HCT116 (cell line): ENCODE measurements at regions not wholly inside any gene's neighbourhood (a gene's known extent, or its start where the extent isn't known, plus 50 kb on each side); places are given as distances from the start of the nearest gene placed in this dataset.

Experiments used
- EZH2 ChIP-seq: fragments of 200-600 bp; sonication (generic); IDR thresholded peaks from 2 replicates; pipeline ENCODE4 v1.6.1; 2017; ENCODE audit warnings: antibody characterized with exemption, mixed run types
- EZH2phosphoT487 ChIP-seq: fragments of 200-600 bp; IDR thresholded peaks from 2 replicates; pipeline ENCODE4 v1.6.1; 2018; ENCODE audit warnings: antibody characterized with exemption, borderline replicate concordance
- FOSL1 ChIP-seq: IDR thresholded peaks from 2 replicates; pipeline ENCODE4 v1.6.1; 2012; ENCODE audit warnings: low read depth
- JUND ChIP-seq: IDR thresholded peaks from 2 replicates; pipeline ENCODE4 v1.6.1; 2012
- POLR2A ChIP-seq: IDR thresholded peaks from 2 replicates; pipeline ENCODE4 v1.7.0; 2011; ENCODE audit warnings: borderline replicate concordance; ENCODE audit not compliant: insufficient read depth, insufficient read length; ENCODE audit errors: extremely low read depth
- POLR2AphosphoS5 ChIP-seq: IDR thresholded peaks from 2 replicates; pipeline ENCODE4 v1.6.1; 2011; ENCODE audit warnings: mild to moderate bottlenecking, low read depth, low read length, moderate library complexity
- SIN3A ChIP-seq: IDR thresholded peaks from 2 replicates; pipeline ENCODE4 v1.6.1; 2012; ENCODE audit warnings: low read depth
- SP1 ChIP-seq: IDR thresholded peaks from 2 replicates; pipeline ENCODE4 v1.6.1; 2012; ENCODE audit warnings: low read depth
- ZFX ChIP-seq: fragments of 450-650 bp; IDR thresholded peaks from 2 replicates; pipeline ENCODE4 v1.6.1; 2017
- ZNF274 ChIP-seq: fragments of 200-500 bp; sonication (Bioruptor generic); IDR thresholded peaks from 2 replicates; pipeline ENCODE4 v1.6.1; 2014; ENCODE audit warnings: mild to moderate bottlenecking, low read depth, low read length, inconsistent platforms
- TF ChIP-seq, protein P1 (sequence below): IDR thresholded peaks from 2 replicates; pipeline ENCODE4 v1.6.1; 2012; ENCODE audit warnings: low read depth
- TF ChIP-seq, protein P2 (sequence below), 3 experiments: fragments of 200-600 bp in 1 of 3; sonication (generic) in 1 of 3; IDR thresholded peaks in 2 of 3; conservative IDR thresholded peaks in 1 of 3; 2 replicates each; pipeline ENCODE4 v1.5.1; 2012 to 2017; ENCODE audit warnings: low read depth in 2 of 3, low read length in 2 of 3, antibody characterized with exemption in 1 of 3, borderline replicate concordance in 1 of 3, control low read depth in 1 of 3, mild to moderate bottlenecking in 1 of 3, mixed read lengths in 1 of 3, mixed run types in 1 of 3, moderate library complexity in 1 of 3; ENCODE audit not compliant: insufficient read depth in 1 of 3
- TF ChIP-seq, protein P3 (sequence below): IDR thresholded peaks from 2 replicates; pipeline ENCODE4 v1.6.1; 2012

DNA sequence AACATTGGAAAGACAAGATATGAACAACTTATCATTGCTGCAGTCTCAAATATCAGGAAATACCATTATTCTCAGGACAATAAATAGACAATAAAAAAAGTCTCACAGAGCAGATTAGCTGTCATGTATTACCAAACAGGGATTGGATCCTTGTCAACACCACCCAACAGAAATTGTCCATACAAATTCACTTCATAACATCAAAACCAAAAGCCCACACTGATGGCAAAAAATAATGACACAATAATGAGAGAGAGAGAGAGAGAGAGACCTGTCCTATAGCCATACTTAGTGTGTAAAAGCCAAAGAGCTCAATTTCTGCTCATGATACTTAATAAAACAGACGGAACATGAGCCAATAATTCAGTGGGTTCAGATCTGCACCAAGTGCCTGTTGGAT, 96.5 kb downstream of the PPIAL4G start:
- TF ChIP-seq, protein P1, sequence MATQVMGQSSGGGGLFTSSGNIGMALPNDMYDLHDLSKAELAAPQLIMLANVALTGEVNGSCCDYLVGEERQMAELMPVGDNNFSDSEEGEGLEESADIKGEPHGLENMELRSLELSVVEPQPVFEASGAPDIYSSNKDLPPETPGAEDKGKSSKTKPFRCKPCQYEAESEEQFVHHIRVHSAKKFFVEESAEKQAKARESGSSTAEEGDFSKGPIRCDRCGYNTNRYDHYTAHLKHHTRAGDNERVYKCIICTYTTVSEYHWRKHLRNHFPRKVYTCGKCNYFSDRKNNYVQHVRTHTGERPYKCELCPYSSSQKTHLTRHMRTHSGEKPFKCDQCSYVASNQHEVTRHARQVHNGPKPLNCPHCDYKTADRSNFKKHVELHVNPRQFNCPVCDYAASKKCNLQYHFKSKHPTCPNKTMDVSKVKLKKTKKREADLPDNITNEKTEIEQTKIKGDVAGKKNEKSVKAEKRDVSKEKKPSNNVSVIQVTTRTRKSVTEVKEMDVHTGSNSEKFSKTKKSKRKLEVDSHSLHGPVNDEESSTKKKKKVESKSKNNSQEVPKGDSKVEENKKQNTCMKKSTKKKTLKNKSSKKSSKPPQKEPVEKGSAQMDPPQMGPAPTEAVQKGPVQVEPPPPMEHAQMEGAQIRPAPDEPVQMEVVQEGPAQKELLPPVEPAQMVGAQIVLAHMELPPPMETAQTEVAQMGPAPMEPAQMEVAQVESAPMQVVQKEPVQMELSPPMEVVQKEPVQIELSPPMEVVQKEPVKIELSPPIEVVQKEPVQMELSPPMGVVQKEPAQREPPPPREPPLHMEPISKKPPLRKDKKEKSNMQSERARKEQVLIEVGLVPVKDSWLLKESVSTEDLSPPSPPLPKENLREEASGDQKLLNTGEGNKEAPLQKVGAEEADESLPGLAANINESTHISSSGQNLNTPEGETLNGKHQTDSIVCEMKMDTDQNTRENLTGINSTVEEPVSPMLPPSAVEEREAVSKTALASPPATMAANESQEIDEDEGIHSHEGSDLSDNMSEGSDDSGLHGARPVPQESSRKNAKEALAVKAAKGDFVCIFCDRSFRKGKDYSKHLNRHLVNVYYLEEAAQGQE = no peak
- TF ChIP-seq, protein P2, sequence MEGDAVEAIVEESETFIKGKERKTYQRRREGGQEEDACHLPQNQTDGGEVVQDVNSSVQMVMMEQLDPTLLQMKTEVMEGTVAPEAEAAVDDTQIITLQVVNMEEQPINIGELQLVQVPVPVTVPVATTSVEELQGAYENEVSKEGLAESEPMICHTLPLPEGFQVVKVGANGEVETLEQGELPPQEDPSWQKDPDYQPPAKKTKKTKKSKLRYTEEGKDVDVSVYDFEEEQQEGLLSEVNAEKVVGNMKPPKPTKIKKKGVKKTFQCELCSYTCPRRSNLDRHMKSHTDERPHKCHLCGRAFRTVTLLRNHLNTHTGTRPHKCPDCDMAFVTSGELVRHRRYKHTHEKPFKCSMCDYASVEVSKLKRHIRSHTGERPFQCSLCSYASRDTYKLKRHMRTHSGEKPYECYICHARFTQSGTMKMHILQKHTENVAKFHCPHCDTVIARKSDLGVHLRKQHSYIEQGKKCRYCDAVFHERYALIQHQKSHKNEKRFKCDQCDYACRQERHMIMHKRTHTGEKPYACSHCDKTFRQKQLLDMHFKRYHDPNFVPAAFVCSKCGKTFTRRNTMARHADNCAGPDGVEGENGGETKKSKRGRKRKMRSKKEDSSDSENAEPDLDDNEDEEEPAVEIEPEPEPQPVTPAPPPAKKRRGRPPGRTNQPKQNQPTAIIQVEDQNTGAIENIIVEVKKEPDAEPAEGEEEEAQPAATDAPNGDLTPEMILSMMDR (IDR thresholded peaks at IDR 0.05 in 2 of 3, conservative IDR thresholded peaks at IDR 0.05 in 1 of 3; ENCODE audit: borderline replicate concordance in 1 of 3, insufficient read depth in 1 of 3, low read depth in 2 of 3, low read length in 2 of 3) = no peak
- TF ChIP-seq EZH2phosphoT487 (no peak), FOSL1 (no peak), POLR2A (no peak), ZFX (no peak), EZH2 (no peak), JUND (no peak), POLR2AphosphoS5 (no peak), ZNF274 (no peak), SIN3A (no peak), SP1 (no peak)
- TF ChIP-seq, protein P3, sequence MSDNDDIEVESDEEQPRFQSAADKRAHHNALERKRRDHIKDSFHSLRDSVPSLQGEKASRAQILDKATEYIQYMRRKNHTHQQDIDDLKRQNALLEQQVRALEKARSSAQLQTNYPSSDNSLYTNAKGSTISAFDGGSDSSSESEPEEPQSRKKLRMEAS = no peak
